ENCODE measurements at regions not wholly inside any gene's neighbourhood (a gene's known extent, or its start where the extent isn't known, plus 50 kb on each side); places are given as distances from the start of the nearest gene placed in this dataset.

GRCh38 chr7:123271231-123271630, 71.5 kb upstream of the SLC13A1 start:
- TF ChIP-seq POLR2A (IDR thresholded peaks at IDR 0.05; ENCODE audit: low read depth, low read length), result no peak
- TF ChIP-seq, protein P1, sequence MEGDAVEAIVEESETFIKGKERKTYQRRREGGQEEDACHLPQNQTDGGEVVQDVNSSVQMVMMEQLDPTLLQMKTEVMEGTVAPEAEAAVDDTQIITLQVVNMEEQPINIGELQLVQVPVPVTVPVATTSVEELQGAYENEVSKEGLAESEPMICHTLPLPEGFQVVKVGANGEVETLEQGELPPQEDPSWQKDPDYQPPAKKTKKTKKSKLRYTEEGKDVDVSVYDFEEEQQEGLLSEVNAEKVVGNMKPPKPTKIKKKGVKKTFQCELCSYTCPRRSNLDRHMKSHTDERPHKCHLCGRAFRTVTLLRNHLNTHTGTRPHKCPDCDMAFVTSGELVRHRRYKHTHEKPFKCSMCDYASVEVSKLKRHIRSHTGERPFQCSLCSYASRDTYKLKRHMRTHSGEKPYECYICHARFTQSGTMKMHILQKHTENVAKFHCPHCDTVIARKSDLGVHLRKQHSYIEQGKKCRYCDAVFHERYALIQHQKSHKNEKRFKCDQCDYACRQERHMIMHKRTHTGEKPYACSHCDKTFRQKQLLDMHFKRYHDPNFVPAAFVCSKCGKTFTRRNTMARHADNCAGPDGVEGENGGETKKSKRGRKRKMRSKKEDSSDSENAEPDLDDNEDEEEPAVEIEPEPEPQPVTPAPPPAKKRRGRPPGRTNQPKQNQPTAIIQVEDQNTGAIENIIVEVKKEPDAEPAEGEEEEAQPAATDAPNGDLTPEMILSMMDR (IDR thresholded peaks at IDR 0.05; ENCODE audit: extremely low read depth in 1 of 2, insufficient read depth in 1 of 2, low read depth in 1 of 2, low read length in 2 of 2), result no peak
- TF ChIP-seq EZH2 (IDR thresholded peaks at IDR 0.05; ENCODE audit: borderline replicate concordance, low read depth, low read length, severe bottlenecking), result no peak
- TF ChIP-seq MYC (IDR thresholded peaks at IDR 0.05; ENCODE audit: low read depth, low read length), result no peak
- no peak for TF ChIP-seq POLR2AphosphoS5 (IDR thresholded peaks at IDR 0.05; ENCODE audit: insufficient read depth, low read depth, low read length)
- TF ChIP-seq FOS (IDR thresholded peaks at IDR 0.05; ENCODE audit: borderline replicate concordance, insufficient read depth, low read length), result peak; percentile 71

Data from endothelial cell of umbilical vein (primary cell).